ENCODE measurements at regions not wholly inside any gene's neighbourhood (a gene's known extent, or its start where the extent isn't known, plus 50 kb on each side); places are given as distances from the start of the nearest gene placed in this dataset.

DNA sequence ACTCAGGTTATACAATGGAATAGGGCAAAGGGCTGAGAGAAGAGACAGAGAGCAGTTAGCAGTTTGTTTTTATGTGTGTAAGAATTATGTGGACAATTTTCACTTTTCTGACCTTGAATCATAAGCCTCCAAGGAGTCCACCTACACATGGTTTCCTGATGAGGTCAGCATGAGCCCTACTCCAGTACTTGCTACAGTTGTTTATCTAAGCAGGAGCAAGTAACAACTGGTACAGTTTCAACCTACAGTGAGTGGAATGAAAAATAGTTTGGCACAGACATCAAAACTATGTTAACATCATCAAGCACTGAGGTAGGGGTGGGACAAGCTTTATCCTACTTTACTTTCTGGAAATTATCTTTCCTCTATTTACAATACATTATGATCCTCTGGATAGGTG is 426.7 kb upstream of the ID4 start:
- H3K4me3 ChIP-seq (ENCODE audit: low read length), result no peak overlapping the region
- Mint-ChIP-seq H3K4me1 (ENCODE audit: low read depth) (no peaks in the 10 kb centered on the region), H3K9me3 (peaks cover 12% of the 10 kb centered on the region), H3K27ac (no peak overlapping the region), H3K36me3 (ENCODE audit: low read depth) (no peaks in the 10 kb centered on the region), H3K27me3 (no peaks in the 10 kb centered on the region), H3K4me3 (no peak overlapping the region)
- CTCF ChIA-PET, result no interaction called here
- ATAC-seq (ENCODE audit: poor library complexity), result no peak
- H3K4me1 ChIP-seq (ENCODE audit: insufficient read depth, low read length), result no peaks in the 10 kb centered on the region
- intact Hi-C loops (cut with DNase I, micrococcal nuclease), result no loop called here
- DNase-seq, result no peak
- TF ChIP-seq CTCF (IDR thresholded peaks at IDR 0.05), result no peak
- no peaks in the 10 kb centered on the region for H3K9me3 ChIP-seq (ENCODE audit: control insufficient read depth in 1 of 2, insufficient read depth in 1 of 2, low read length in 2 of 2)
- H3K36me3 ChIP-seq (ENCODE audit: insufficient read depth, low read length), result no peaks in the 10 kb centered on the region
- no peak overlapping the region for H3K27ac ChIP-seq (ENCODE audit: low read depth in 1 of 2, low read length in 2 of 2)
- POLR2A ChIA-PET, result no interaction called here
- H3K27me3 ChIP-seq (ENCODE audit: control insufficient read depth in 1 of 2, insufficient read depth in 2 of 2, low read length in 2 of 2), result no peaks in the 10 kb centered on the region

DNA sequence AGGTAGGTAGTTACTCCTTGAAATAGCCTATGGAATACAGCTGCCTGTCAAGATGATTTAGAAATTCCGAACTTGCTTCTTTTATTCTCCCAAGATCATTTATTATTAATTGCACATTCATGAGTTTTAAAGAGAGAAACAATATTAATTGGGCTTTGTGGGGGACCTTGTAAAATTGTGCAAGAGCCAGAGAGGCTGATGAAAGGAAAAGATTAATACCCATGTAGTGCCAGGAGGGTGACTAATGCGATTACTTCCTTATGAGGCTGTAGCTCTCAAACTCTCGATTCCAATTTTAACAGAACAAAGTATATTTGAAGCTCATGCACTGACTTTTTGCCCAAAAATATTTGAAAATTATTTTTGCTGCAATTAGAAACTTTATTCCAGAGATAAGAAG is 423.8 kb upstream of the ID4 start:
- H3K27ac Mint-ChIP-seq, result no peak overlapping the region
- no peaks in the 10 kb centered on the region for H3K27me3 Mint-ChIP-seq
- TF ChIP-seq CTCF (IDR thresholded peaks at IDR 0.05), result no peak
- no peaks in the 10 kb centered on the region for H3K9me3 ChIP-seq (ENCODE audit: control insufficient read depth in 1 of 2, insufficient read depth in 1 of 2, low read length in 2 of 2)
- ChIA-PET CTCF (no interaction called here), POLR2A (no interaction called here)
- H3K4me1 ChIP-seq (ENCODE audit: insufficient read depth, low read length), result no peaks in the 10 kb centered on the region
- DNase-seq (no peak), ATAC-seq (ENCODE audit: poor library complexity) (no peak)
- intact Hi-C loops (cut with DNase I, micrococcal nuclease), result no loop called here
- H3K4me1 Mint-ChIP-seq (ENCODE audit: low read depth), result no peaks in the 10 kb centered on the region
- no peak overlapping the region for H3K4me3 Mint-ChIP-seq
- no peak overlapping the region for H3K27ac ChIP-seq (ENCODE audit: low read depth in 1 of 2, low read length in 2 of 2)
- H3K9me3 Mint-ChIP-seq, result peaks cover 7% of the 10 kb centered on the region
- H3K36me3 ChIP-seq (ENCODE audit: insufficient read depth, low read length), result no peaks in the 10 kb centered on the region
- no peaks in the 10 kb centered on the region for H3K27me3 ChIP-seq (ENCODE audit: control insufficient read depth in 1 of 2, insufficient read depth in 2 of 2, low read length in 2 of 2)
- no peak overlapping the region for H3K4me3 ChIP-seq (ENCODE audit: low read length)
- no peaks in the 10 kb centered on the region for H3K36me3 Mint-ChIP-seq (ENCODE audit: low read depth)

DNA sequence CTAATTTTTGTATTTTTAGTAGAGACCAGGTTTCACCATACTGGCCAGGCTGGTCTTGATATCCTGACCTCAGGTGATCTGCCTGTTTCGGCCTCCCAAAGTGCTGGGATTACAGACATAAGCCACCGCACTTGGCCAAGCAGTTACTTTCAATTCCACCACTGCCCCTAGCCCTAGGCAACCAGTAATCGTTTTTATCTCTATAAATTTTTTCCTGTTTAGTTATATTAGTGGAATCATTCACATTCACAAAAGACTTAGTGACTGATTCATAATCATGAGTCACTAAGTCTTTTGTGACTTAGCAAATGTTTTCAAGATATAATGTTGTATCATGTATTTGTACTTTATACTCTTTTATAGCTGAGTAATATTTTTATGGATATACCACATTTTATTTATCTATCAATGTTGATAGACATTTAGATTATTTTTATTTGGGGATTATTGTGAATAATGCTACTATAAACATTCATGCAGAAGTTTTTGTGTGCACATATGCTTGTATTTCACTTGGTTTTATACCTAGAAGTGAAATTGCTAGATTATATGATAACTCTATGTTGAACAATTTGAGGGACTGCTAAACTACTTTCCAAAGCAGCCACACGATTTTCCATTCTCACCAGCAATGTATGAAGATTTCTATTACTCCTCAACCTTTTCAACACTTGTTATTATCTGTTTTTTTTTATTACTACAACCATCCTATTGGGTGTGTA is 421.4 kb upstream of the ID4 start:
- ATAC-seq (ENCODE audit: poor library complexity) (no peak), DNase-seq (no peak)
- H3K36me3 ChIP-seq (ENCODE audit: insufficient read depth, low read length), result no peaks in the 10 kb centered on the region
- no peaks in the 10 kb centered on the region for H3K27me3 ChIP-seq (ENCODE audit: control insufficient read depth in 1 of 2, insufficient read depth in 2 of 2, low read length in 2 of 2)
- H3K9me3 ChIP-seq (ENCODE audit: control insufficient read depth in 1 of 2, insufficient read depth in 1 of 2, low read length in 2 of 2), result no peaks in the 10 kb centered on the region
- Mint-ChIP-seq H3K27ac (no peak overlapping the region), H3K4me1 (ENCODE audit: low read depth) (no peaks in the 10 kb centered on the region), H3K36me3 (ENCODE audit: low read depth) (no peaks in the 10 kb centered on the region), H3K9me3 (no peaks in the 10 kb centered on the region), H3K4me3 (no peak overlapping the region), H3K27me3 (no peaks in the 10 kb centered on the region)
- H3K27ac ChIP-seq (ENCODE audit: low read depth in 1 of 2, low read length in 2 of 2), result no peak overlapping the region
- POLR2A ChIA-PET, result no interaction called here
- no peak overlapping the region for H3K4me3 ChIP-seq (ENCODE audit: low read length)
- CTCF ChIA-PET, result no interaction called here
- intact Hi-C loops (cut with DNase I, micrococcal nuclease), result no loop called here
- no peaks in the 10 kb centered on the region for H3K4me1 ChIP-seq (ENCODE audit: insufficient read depth, low read length)
- no peak for TF ChIP-seq CTCF (IDR thresholded peaks at IDR 0.05)

Data from CD4-positive, alpha-beta T cell (primary cell).